Vagina (tissue), 2 donors: ENCODE measurements at regions not wholly inside any gene's neighbourhood (a gene's known extent, or its start where the extent isn't known, plus 50 kb on each side); places are given as distances from the start of the nearest gene placed in this dataset.

ENCODE experiments used
- DNase-seq, 2 donors: peaks; one replicate each; pipeline ENCODE4 v3.0.0-alpha.2; 2017; ENCODE audit errors: extremely low spot score in 2 of 2
- H3K27ac ChIP-seq: fragments of 200-600 bp; sonication (generic); one replicate; pipeline ENCODE4 v1.5.1; 2019
- H3K27me3 ChIP-seq: fragments of 200-600 bp; sonication (generic); one replicate; pipeline ENCODE4 v1.5.1; 2019
- H3K36me3 ChIP-seq, 2 donors: fragments of 200-600 bp; sonication (generic); one replicate each; pipeline ENCODE4 v1.5.1; 2017 to 2019
- H3K4me1 ChIP-seq: fragments of 200-600 bp; sonication (generic); one replicate; pipeline ENCODE4 v1.5.1; 2019
- H3K4me3 ChIP-seq, 2 donors: fragments of 200-600 bp; sonication (generic); 1 replicate in 1 of 2; 2 replicates in 1 of 2; pipeline ENCODE4 v1.5.1; 2016 to 2019
- H3K9me3 ChIP-seq: fragments of 200-600 bp; sonication (generic); one replicate; pipeline ENCODE4 v1.5.1; 2019
- POLR2A ChIP-seq, 2 donors: fragments of 450-650 bp; IDR thresholded peaks; one replicate each; pipeline ENCODE4 v1.6.1; 2017; ENCODE audit warnings: antibody characterized with exemption in 2 of 2, mild to moderate bottlenecking in 2 of 2, moderate library complexity in 2 of 2
- POLR2AphosphoS5 ChIP-seq, 2 donors: sonication (generic); formaldehyde crosslinking; IDR thresholded peaks; one replicate each; pipeline ENCODE4 v1.9.0; 2017; ENCODE audit warnings: antibody characterized with exemption in 2 of 2, mild to moderate bottlenecking in 2 of 2, low read depth in 1 of 2; ENCODE audit not compliant: insufficient read depth in 1 of 2
- intact Hi-C: fragments of 100-400 bp; cut with DNase I; formaldehyde crosslinking; loops from one replicate; pipeline ENCODE4 v1.15.1; 2023
- TF ChIP-seq, protein P1 (sequence below), 3 experiments: fragments of 450-650 bp in 2 of 3; fragments of 200-600 bp in 1 of 3; sonication (generic) in 1 of 3; IDR thresholded peaks; one replicate each; pipeline ENCODE4 v1.5.1; 2017 to 2019; ENCODE audit warnings: antibody characterized with exemption in 3 of 3, mild to moderate bottlenecking in 2 of 3, moderate library complexity in 2 of 3

DNA sequence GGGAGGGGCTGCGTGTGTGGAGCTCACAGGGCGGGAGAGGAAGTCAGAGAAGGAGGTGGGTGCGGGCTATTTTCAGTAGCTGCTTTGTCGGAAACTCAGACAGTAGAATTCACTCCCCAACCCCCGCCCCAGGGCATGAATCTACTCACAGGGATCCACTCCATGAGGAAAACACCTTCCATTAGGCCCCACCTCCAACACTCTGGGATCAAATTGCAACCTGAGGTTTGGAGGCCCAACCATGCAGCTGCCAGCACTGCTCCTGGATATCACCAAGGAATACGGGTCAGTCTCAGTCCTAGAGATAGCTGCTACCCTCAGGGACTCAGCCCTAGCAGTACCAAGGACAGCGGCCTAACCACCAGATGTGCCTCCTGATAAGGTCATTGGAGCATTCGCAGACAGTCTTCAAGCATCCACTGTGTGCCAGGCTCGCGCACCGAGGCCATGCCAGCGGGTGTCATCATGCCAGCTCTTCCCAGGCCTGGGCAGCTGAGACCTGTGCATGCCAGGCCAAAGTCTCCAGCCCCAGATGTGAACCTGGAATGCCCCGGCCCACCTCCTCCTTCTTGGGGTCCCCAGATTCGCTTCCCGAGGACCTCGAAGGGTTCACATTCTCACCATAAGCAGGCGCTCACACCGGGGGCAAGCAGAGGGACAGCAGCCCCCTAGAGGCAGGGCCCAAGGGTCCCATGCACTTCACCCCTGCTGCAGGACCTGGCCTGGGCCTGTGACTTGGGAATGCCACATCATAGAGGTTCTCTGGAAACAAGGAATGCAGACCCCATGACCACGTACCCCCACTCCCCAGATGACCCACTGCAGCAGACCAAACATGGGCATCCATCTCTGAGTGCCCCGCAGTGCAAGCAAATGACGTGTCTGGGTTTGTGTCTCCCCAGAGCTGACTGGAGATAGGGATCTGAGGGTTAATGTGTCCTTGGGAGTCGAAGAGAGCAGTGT lies 102.3 kb downstream of the ADRA2C start:
- TF ChIP-seq POLR2AphosphoS5 (IDR thresholded peaks at IDR 0.05; ENCODE audit: insufficient read depth in 1 of 2, low read depth in 1 of 2) (no peak), POLR2A (IDR thresholded peaks at IDR 0.05) (no peak)
- TF ChIP-seq, protein P1, sequence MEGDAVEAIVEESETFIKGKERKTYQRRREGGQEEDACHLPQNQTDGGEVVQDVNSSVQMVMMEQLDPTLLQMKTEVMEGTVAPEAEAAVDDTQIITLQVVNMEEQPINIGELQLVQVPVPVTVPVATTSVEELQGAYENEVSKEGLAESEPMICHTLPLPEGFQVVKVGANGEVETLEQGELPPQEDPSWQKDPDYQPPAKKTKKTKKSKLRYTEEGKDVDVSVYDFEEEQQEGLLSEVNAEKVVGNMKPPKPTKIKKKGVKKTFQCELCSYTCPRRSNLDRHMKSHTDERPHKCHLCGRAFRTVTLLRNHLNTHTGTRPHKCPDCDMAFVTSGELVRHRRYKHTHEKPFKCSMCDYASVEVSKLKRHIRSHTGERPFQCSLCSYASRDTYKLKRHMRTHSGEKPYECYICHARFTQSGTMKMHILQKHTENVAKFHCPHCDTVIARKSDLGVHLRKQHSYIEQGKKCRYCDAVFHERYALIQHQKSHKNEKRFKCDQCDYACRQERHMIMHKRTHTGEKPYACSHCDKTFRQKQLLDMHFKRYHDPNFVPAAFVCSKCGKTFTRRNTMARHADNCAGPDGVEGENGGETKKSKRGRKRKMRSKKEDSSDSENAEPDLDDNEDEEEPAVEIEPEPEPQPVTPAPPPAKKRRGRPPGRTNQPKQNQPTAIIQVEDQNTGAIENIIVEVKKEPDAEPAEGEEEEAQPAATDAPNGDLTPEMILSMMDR (IDR thresholded peaks at IDR 0.05) = no peak
- H3K4me1 ChIP-seq = peaks cover 14% of the 10 kb centered on the region
- DNase-seq = no peak
- intact Hi-C loops = no loop called here
- H3K27me3 ChIP-seq = no peaks in the 10 kb centered on the region
- H3K9me3 ChIP-seq = no peaks in the 10 kb centered on the region
- no peaks in the 10 kb centered on the region for H3K36me3 ChIP-seq
- H3K27ac ChIP-seq = no peak overlapping the region
- H3K4me3 ChIP-seq = no peak overlapping the region

- no peaks in the 10 kb centered on the region for H3K27me3 ChIP-seq
- no peaks in the 10 kb centered on the region for H3K36me3 ChIP-seq
- no peak overlapping the region for H3K4me3 ChIP-seq
- H3K4me1 ChIP-seq = peaks cover 14% of the 10 kb centered on the region
- DNase-seq = no peak
- H3K27ac ChIP-seq = no peak overlapping the region
- intact Hi-C loops = no loop called here
- TF ChIP-seq POLR2A (IDR thresholded peaks at IDR 0.05) = no peak
- no peak for TF ChIP-seq POLR2AphosphoS5 (IDR thresholded peaks at IDR 0.05; ENCODE audit: insufficient read depth in 1 of 2, low read depth in 1 of 2)
- TF ChIP-seq, protein P1 (IDR thresholded peaks at IDR 0.05) = no peak
- no peaks in the 10 kb centered on the region for H3K9me3 ChIP-seq
These were observed 103.0 kb downstream of the ADRA2C start for GRCh38 chr4:3869174-3869572.

GRCh38 chr4:3869661-3870566 lies 103.7 kb downstream of the ADRA2C start:
- no peak overlapping the region for H3K4me3 ChIP-seq
- H3K9me3 ChIP-seq = no peaks in the 10 kb centered on the region
- no peak for DNase-seq
- intact Hi-C loops = no loop called here
- H3K36me3 ChIP-seq = no peaks in the 10 kb centered on the region
- peaks cover 14% of the 10 kb centered on the region for H3K4me1 ChIP-seq
- H3K27me3 ChIP-seq = no peaks in the 10 kb centered on the region
- TF ChIP-seq POLR2AphosphoS5 (IDR thresholded peaks at IDR 0.05; ENCODE audit: insufficient read depth in 1 of 2, low read depth in 1 of 2) (no peak), POLR2A (IDR thresholded peaks at IDR 0.05) (no peak)
- TF ChIP-seq, protein P1 (IDR thresholded peaks at IDR 0.05) = no peak
- no peak overlapping the region for H3K27ac ChIP-seq

DNA sequence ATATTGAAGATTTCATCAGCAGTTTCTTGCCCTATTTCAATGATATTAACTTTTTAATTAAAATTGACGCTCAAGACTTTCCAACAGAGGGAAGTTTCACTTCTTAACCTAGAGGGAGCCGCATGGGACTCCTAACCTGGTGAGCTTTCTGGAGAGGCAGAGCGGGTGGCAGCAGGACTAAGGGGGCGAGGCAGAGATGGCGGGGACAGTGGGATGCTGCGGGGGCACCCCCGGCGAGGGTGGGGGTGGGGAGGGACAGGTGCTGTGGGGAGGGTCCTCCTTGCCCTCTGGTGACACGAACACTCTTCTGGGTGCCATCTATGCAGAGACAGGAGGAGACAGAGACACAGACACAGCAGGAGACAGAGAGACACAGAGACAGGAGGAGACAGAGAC lies 104.4 kb downstream of the ADRA2C start:
- Histone ChIP-seq H3K4me3 (no peak overlapping the region), H3K27me3 (no peaks in the 10 kb centered on the region), H3K4me1 (peaks cover 14% of the 10 kb centered on the region), H3K36me3 (no peaks in the 10 kb centered on the region), H3K9me3 (no peaks in the 10 kb centered on the region), H3K27ac (no peak overlapping the region)
- intact Hi-C loops = no loop called here
- no peak for TF ChIP-seq POLR2A (IDR thresholded peaks at IDR 0.05)
- no peak for TF ChIP-seq POLR2AphosphoS5 (IDR thresholded peaks at IDR 0.05; ENCODE audit: insufficient read depth in 1 of 2, low read depth in 1 of 2)
- TF ChIP-seq, protein P1 (IDR thresholded peaks at IDR 0.05) = no peak
- DNase-seq = no peak
